Cardiac fibroblast (primary cell): ENCODE measurements at regions not wholly inside any gene's neighbourhood (a gene's known extent, or its start where the extent isn't known, plus 50 kb on each side); places are given as distances from the start of the nearest gene placed in this dataset.

ENCODE experiments used
- DNase-seq, 2 donors: peaks; one replicate each; pipeline versions ENCODE4 v3.0.0 to v3.0.0-alpha.2; 2010; ENCODE audit warnings: low read depth in 2 of 2
- H3K4me3 ChIP-seq, 2 donors: replicated peaks in 1 of 2; 1 replicate in 1 of 2; 2 replicates in 1 of 2; pipeline ENCODE4 v1.5.1; 2011; ENCODE audit warnings: low read depth in 2 of 2, low read length in 2 of 2, mild to moderate bottlenecking in 2 of 2, moderate library complexity in 1 of 2
- TF ChIP-seq, protein P1 (sequence below): IDR thresholded peaks from one replicate; pipeline ENCODE4 v1.5.1; 2011; ENCODE audit warnings: low read depth, mild to moderate bottlenecking, low read length, inconsistent platforms

DNA sequence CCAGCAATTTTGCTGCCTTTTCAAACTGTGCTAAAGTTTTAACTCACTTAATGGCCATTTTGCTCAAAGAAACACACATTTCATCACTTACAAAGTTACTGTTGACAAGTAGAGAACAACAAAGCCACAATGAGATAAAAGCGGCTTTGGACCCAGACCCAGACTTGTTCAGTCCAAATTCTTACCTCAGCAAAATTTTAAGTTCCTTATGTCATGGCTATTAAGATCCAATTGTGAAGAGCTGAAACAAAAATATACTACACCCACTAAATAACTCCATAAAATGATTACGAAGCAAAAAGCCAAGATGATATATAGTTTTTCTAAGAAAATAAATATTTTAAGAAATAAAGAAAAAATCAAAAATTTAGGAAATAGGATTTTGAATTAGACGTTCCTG is 137.0 kb upstream of the INPP4B start:
- TF ChIP-seq, protein P1, sequence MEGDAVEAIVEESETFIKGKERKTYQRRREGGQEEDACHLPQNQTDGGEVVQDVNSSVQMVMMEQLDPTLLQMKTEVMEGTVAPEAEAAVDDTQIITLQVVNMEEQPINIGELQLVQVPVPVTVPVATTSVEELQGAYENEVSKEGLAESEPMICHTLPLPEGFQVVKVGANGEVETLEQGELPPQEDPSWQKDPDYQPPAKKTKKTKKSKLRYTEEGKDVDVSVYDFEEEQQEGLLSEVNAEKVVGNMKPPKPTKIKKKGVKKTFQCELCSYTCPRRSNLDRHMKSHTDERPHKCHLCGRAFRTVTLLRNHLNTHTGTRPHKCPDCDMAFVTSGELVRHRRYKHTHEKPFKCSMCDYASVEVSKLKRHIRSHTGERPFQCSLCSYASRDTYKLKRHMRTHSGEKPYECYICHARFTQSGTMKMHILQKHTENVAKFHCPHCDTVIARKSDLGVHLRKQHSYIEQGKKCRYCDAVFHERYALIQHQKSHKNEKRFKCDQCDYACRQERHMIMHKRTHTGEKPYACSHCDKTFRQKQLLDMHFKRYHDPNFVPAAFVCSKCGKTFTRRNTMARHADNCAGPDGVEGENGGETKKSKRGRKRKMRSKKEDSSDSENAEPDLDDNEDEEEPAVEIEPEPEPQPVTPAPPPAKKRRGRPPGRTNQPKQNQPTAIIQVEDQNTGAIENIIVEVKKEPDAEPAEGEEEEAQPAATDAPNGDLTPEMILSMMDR = no peak
- no peak overlapping the region for H3K4me3 ChIP-seq
- no peak for DNase-seq

DNA sequence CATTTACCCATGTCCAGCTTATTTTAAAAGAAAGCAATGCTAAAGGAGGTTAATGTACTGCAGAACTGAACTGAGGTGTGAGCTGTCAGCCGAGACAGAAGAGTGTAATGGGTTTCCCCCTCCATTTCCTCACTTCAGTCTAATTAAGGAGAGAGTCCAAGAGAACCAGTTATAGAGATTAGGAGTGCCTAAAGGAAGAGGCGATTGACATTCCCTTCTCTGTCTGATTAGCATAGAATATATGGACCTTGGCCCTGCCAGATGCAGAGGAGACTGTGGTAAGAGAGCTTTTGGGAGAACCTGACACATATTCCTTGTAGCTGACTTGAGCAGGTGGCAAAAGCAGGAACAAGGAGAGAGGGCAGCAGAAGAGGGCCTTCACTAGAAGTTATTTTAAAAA is 137.5 kb upstream of the INPP4B start:
- DNase-seq = no peak
- TF ChIP-seq, protein P1 = no peak
- H3K4me3 ChIP-seq = no peak overlapping the region

DNA sequence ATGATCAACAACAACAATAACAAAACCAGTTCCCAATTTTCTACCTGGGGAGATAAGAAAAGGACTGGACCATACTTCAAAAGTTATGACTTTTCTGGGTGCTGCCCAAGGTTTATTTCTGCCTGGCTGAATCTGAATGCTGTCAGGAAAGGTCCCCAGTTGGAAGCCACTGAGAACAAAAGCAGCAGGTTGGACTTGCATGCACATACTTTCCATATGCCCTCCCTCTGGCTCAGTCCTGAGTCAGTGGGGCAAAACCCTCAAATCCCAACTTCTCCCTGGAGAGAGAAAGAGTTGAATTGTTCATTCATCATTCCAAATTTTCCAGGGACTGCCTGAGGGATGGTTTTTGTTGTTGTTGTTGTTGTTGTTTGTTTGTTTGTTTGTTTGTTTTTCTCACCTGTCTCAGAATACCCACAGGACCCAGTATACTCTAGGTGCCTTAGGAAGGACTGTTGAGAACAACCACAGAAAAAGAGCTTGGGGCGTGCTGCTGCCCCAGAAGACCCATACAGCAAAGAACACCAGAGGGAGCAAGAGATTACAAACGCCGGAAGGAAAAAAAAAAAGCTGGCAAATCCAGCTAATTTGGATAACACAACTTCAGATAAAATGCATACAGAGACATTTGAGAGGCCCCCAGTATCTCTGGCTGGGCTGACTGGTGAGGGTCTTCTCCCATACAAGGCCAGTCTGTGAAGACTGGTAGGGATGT is 138.9 kb upstream of the INPP4B start:
- TF ChIP-seq, protein P1 = peak; percentile 58
- peak; percentile 28 to 45 for DNase-seq
- no peak overlapping the region for H3K4me3 ChIP-seq

DNA sequence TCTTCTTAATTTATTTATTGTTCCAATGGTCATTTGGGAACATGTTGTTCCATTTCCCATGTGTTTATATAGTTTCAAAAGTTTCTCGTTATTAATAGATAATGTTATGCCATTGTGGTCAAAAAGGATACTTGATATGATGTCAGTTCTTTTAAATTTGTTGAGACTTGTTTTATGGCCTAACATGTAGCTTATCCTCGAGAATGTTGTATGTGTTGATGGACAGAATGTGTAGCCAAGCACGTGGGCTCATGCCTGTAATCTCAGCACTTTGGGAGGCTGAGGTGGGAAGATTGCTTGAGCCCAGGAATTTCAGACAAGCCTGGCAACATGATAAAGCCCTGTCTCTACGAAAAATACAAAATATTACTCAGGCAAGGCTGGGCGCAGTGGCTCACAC is 168.5 kb upstream of the USP38 start:
- no peak overlapping the region for H3K4me3 ChIP-seq
- no peak for DNase-seq
- TF ChIP-seq, protein P1 = no peak

DNA sequence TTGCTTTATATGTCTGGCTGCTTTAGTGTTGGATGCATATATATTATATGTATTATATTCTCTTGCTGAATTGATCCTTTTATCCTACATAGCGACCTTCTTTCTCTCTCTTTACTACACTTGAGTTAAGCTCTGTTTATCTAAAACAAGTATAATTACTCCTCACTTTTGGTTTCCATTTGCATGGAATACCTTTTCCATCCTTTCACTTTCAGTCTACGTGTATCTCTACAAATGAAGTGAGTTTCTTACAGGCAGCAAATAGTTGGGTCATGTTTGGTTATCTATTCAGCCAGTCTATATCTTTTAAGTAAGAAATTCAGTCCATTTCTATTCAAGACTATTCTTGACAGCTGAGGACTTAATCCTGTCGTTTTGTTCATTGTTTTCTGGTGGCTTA is 167.5 kb upstream of the USP38 start:
- TF ChIP-seq, protein P1 = no peak
- no peak for DNase-seq
- H3K4me3 ChIP-seq = no peak overlapping the region

DNA sequence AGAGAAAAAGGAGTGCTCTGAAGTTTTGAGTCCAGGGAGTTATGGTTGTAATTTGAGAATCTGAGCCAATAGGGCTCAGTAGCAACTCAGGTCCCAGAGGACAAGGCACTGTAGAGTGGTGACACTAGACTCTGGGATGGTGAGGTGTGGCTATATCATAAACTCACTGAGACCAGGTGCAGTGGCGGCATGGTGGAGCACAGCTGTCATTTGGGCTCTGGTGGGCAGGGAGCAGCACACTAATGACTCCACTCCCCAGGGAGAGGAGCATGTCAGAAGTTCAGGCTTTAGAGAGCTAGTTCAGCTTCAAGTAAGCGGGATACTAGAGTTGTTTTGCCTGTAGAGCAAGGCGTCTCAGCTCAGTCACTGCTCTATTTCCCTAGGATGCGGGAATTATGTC is 165.4 kb upstream of the USP38 start:
- TF ChIP-seq, protein P1 = no peak
- H3K4me3 ChIP-seq = no peak overlapping the region
- no peak for DNase-seq

DNA sequence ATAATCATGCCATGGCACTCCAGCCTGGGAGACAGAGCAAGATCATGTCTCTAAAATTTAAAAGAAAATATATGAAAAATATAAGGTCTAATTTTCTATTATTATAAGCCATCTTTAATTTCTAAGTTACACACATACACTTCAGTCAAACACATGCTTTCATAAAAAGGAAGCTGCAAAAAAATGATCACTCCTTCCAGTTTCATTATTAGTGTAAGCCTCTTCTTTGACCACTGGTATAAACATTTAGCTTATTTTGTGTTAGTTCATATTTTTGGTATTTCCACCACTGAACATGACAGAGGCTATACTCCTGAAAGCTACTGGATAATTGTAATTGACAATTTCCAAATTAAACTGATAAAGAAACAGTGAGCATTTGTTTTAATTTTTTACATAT is 163.3 kb upstream of the USP38 start:
- DNase-seq = no peak
- TF ChIP-seq, protein P1 = no peak
- no peak overlapping the region for H3K4me3 ChIP-seq
